ENCODE measurements at regions not wholly inside any gene's neighbourhood (a gene's known extent, or its start where the extent isn't known, plus 50 kb on each side); places are given as distances from the start of the nearest gene placed in this dataset.
"Not testable (repeated sequence)": the region's sequence is repeated elsewhere in the genome, so short reads cannot be mapped to it uniquely, and the experiment has no call there.

GRCh38 chr3:166810741-166811445 is 569.2 kb downstream of the ZBBX start:
- DNase-seq: no peak

GRCh38 chr3:166809520-166809919 is 570.6 kb downstream of the ZBBX start:
- no peak for DNase-seq

GRCh38 chr3:166788936-166789335 is 591.2 kb downstream of the ZBBX start:
- no peak for DNase-seq

GRCh38 chr3:166785876-166786275 is 594.2 kb downstream of the ZBBX start:
- no peak for DNase-seq

- no peak for DNase-seq
Observed at GRCh38 chr3:166783206-166783605, 596.9 kb downstream of the ZBBX start.

GRCh38 chr3:166764698-166765318 is 615.3 kb downstream of the ZBBX start:
- DNase-seq: no peak

- DNase-seq: no peak
Observed at GRCh38 chr3:166759736-166760513, 620.2 kb downstream of the ZBBX start.

GRCh38 chr3:166752214-166752613 is 627.9 kb downstream of the ZBBX start:
- DNase-seq: no peak

GRCh38 chr3:166743481-166744134 is 636.5 kb downstream of the ZBBX start:
- DNase-seq: no peak

GRCh38 chr3:166734734-166735133 is 645.4 kb downstream of the ZBBX start:
- no peak for DNase-seq

- DNase-seq: no peak
Observed at GRCh38 chr3:166731701-166732100, 648.4 kb downstream of the ZBBX start.

GRCh38 chr3:166721466-166721865 is 658.6 kb downstream of the ZBBX start:
- DNase-seq: peak; percentile 4

- no peak for DNase-seq
Observed at GRCh38 chr3:166714206-166714605, 665.9 kb downstream of the ZBBX start.

GRCh38 chr3:166713787-166714186 is 666.3 kb downstream of the ZBBX start:
- no peak for DNase-seq

- DNase-seq: no peak
Observed at GRCh38 chr3:166706094-166706493, 674.0 kb downstream of the ZBBX start.

- no peak for DNase-seq
Observed at GRCh38 chr3:166697495-166697894, 682.6 kb downstream of the ZBBX start.

- DNase-seq: no peak
Observed at GRCh38 chr3:166696103-166696502, 684.0 kb downstream of the ZBBX start.

GRCh38 chr3:166688665-166689064 is 691.4 kb downstream of the ZBBX start:
- no peak for DNase-seq

GRCh38 chr3:166685246-166685645 is 694.9 kb downstream of the ZBBX start:
- no peak for DNase-seq

- DNase-seq: not testable (repeated sequence)
Observed at GRCh38 chr3:166684077-166684476, 696.0 kb downstream of the ZBBX start.

- no peak for DNase-seq
Observed at GRCh38 chr3:166669781-166670180, 710.3 kb downstream of the ZBBX start.

GRCh38 chr3:166663194-166663593 is 716.9 kb downstream of the ZBBX start:
- no peak for DNase-seq

- DNase-seq: no peak
Observed at GRCh38 chr3:166661621-166662020, 718.5 kb downstream of the ZBBX start.

All from hindlimb muscle (tissue), 1 donor.